GM08714 (cell line): ENCODE measurements at regions not wholly inside any gene's neighbourhood (a gene's known extent, or its start where the extent isn't known, plus 50 kb on each side); places are given as distances from the start of the nearest gene placed in this dataset.
"Not testable (repeated sequence)": the region's sequence is repeated elsewhere in the genome, so short reads cannot be mapped to it uniquely, and the experiment has no call there.

ENCODE experiments used
- H3K4me3 ChIP-seq: fragments of 200-500 bp; sonication (Bioruptor generic); 2 replicates; pipeline ENCODE4 v1.5.1; 2014; ENCODE audit warnings: mild to moderate bottlenecking, low read length, inconsistent platforms
- ZNF274 ChIP-seq: IDR thresholded peaks from 2 replicates; pipeline ENCODE4 v1.6.1; 2012; ENCODE audit warnings: mild to moderate bottlenecking, low read depth, low read length

DNA sequence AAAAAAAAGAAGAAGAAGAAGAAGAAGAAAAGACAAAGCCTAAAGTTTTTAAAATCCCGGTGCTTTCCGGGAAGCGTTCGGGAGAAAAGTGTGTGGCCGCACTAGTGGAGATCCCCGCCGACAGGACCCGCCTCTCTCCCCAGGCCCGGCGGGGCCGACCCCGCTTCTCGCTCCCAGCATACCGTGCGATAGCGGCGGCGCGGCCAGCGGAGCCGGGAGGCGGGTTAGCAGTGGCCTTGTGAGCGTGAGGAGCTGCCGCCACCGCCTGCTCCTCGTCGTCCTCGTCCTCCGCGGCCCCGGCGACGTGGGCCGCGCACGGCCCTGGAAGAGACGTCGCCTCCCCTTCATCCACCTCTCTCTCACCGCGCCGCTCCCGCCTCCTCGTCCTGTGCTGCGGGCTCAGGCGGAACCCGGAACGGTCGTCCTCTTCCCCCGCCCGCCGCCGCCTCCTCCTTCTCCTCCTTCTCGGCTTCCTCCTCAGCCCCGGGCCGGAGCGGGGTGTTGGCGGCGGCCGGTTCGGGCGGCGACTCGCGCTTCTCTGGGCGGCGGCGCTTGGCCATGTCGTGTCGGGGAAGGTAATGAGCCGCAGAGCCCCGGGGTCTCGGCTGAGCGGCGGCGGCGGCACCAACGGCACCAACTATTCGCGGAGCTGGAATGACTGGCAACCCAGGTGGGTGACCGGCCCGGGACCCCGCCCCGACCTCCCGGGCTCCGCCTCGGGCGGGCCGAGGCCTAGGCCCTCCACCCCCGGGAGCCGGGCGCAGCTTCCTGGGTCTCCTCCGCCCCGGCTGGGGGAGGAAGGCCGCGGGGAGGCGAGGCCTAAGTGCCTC, 62.6 kb upstream of the CDR2 start:
- H3K4me3 ChIP-seq = peak overlapping the region; percentile 70

GRCh38 chr16:22436326-22436822, 62.0 kb upstream of the CDR2 start:
- H3K4me3 ChIP-seq = peak overlapping the region; percentile 70

DNA sequence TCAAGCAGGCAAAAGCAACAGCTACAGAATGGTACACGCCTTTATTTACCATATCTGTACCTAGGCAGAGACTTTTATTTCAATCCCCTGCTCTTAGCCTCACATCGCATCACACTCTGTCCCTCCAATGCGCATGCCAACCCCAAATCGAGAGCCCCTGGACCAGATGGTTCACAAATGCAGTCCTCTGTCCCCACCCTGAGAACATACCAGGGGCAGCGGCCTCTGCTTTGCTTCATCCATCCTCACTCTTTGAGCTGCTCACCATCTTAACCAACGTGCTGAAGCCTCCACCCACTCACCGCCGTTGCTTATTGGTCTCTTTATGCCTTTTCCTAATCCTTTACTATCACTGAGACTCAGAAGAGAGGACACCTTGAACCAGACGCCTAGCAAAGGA, 56.9 kb upstream of the CDR2 start:
- not testable (repeated sequence) for H3K4me3 ChIP-seq

- no peak for TF ChIP-seq ZNF274
Measured at GRCh38 chr16:22428654-22429053, 54.2 kb upstream of the CDR2 start.

GRCh38 chr16:22427556-22427955, 53.1 kb upstream of the CDR2 start:
- no peak overlapping the region for H3K4me3 ChIP-seq
- no peak for TF ChIP-seq ZNF274

More at GRCh38 chr16:22428654-22429053, 54.2 kb upstream of the CDR2 start:
- H3K4me3 ChIP-seq = no peak overlapping the region

DNA sequence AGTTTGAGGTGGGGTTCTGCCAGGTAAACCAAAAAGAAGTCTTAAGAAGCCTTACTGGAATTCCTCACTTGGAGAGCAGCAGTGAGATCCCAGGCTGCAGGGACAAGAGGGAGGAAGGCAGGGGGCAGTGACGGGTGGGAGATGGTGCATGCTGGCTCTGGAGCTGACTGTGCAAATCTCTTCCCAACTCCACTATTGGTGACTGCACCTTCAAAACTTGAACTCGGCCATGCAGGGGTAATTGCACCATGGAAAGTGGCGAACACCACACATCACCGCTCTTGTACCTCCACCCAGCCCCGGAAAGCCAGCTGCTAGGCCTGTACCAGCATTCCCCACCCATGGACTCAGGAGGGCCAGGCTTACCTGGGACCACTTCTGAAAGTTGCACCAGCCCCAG, 51.4 kb upstream of the CDR2 start:
- H3K4me3 ChIP-seq = no peak overlapping the region
- no peak for TF ChIP-seq ZNF274

- H3K4me3 ChIP-seq = no peak overlapping the region
- no peak for TF ChIP-seq ZNF274
Measured at GRCh38 chr16:22425036-22425801, 50.8 kb upstream of the CDR2 start.

- TF ChIP-seq ZNF274 = no peak
- no peak overlapping the region for H3K4me3 ChIP-seq
Measured at GRCh38 chr16:22424161-22424937, 49.9 kb upstream of the CDR2 start.
